Naive thymus-derived CD4-positive, alpha-beta T cell (primary cell): ENCODE measurements at regions not wholly inside any gene's neighbourhood (a gene's known extent, or its start where the extent isn't known, plus 50 kb on each side); places are given as distances from the start of the nearest gene placed in this dataset.

Source experiments
- ATAC-seq: fragments of 150-1000 bp; cut with Tn5 transposase; 2 replicates; pipeline ENCODE4 v1.10.0; 2021; ENCODE audit warnings: mild to moderate bottlenecking, moderate library complexity
- CTCF ChIA-PET: fragments of 350-600 bp; sonication (Branson Sonifier 250); formaldehyde crosslinking; loops from one replicate; lab custom pipeline; 2021; ENCODE audit warnings: antibody characterized with exemption; lab: Charles Lee
- POLR2A ChIA-PET: fragments of 350-600 bp; sonication (Branson Sonifier 250); formaldehyde crosslinking; loops from one replicate; lab custom pipeline; 2021; ENCODE audit warnings: antibody characterized with exemption, inconsistent platforms; lab: Charles Lee
- DNase-seq, 9 donors: peaks; one replicate each; pipeline versions ENCODE4 v3.0.0 to v3.0.0-alpha.2; 2020 to 2022; ENCODE audit warnings: mixed read lengths in 1 of 9
- H3K27ac ChIP-seq: one replicate; pipeline ENCODE4 v1.7.0; 2013; ENCODE audit warnings: mild to moderate bottlenecking, low read depth, low read length, moderate library complexity
- H3K27me3 ChIP-seq, 2 donors: one replicate each; pipeline ENCODE4 v1.7.0; 2013; ENCODE audit warnings: low read length in 2 of 2, mild to moderate bottlenecking in 2 of 2, moderate library complexity in 2 of 2; ENCODE audit not compliant: control insufficient read depth in 2 of 2, insufficient read depth in 2 of 2
- H3K36me3 ChIP-seq, 3 experiments: 1 replicate in 2 of 3; 2 replicates in 1 of 3; pipeline ENCODE4 v1.7.0; 2013; ENCODE audit warnings: low read length in 3 of 3, mild to moderate bottlenecking in 3 of 3, moderate library complexity in 1 of 3; ENCODE audit not compliant: insufficient read depth in 3 of 3, control insufficient read depth in 2 of 3
- H3K4me1 ChIP-seq, 2 donors: one replicate each; pipeline ENCODE4 v1.7.0; 2013; ENCODE audit warnings: low read length in 2 of 2, mild to moderate bottlenecking in 2 of 2, moderate library complexity in 1 of 2; ENCODE audit not compliant: control insufficient read depth in 2 of 2, insufficient read depth in 2 of 2
- H3K4me3 ChIP-seq: 2 replicates; pipeline ENCODE4 v1.7.0; 2013; ENCODE audit warnings: mild to moderate bottlenecking, low read length
- H3K9me3 ChIP-seq, 3 experiments: 1 replicate in 2 of 3; 2 replicates in 1 of 3; pipeline ENCODE4 v1.7.0; 2013; ENCODE audit warnings: low read length in 3 of 3; ENCODE audit not compliant: control insufficient read depth in 2 of 3
- H3K27ac Mint-ChIP-seq, 9 donors: one replicate each; pipeline ENCODE4 v1.8.0; 2020 to 2022; ENCODE audit warnings: mixed read lengths in 9 of 9, mild to moderate bottlenecking in 8 of 9, moderate library complexity in 5 of 9, inconsistent platforms in 2 of 9
- H3K27me3 Mint-ChIP-seq, 5 donors: one replicate each; pipeline ENCODE4 v1.8.0; 2021 to 2022; ENCODE audit warnings: mixed read lengths in 5 of 5, mild to moderate bottlenecking in 1 of 5
- H3K36me3 Mint-ChIP-seq, 5 donors: one replicate each; pipeline ENCODE4 v1.8.0; 2020 to 2022; ENCODE audit warnings: mixed read lengths in 5 of 5, mild to moderate bottlenecking in 3 of 5, inconsistent platforms in 1 of 5
- H3K4me1 Mint-ChIP-seq, 7 donors: one replicate each; pipeline ENCODE4 v1.8.0; 2020 to 2022; ENCODE audit warnings: mixed read lengths in 7 of 7, mild to moderate bottlenecking in 3 of 7, inconsistent platforms in 1 of 7
- H3K4me3 Mint-ChIP-seq, 10 donors: one replicate each; pipeline ENCODE4 v1.8.0; 2020 to 2022; ENCODE audit warnings: mild to moderate bottlenecking in 10 of 10, mixed read lengths in 10 of 10, moderate library complexity in 6 of 10, inconsistent platforms in 2 of 10
- H3K9me3 Mint-ChIP-seq, 11 donors: one replicate each; pipeline ENCODE4 v1.8.0; 2020 to 2022; ENCODE audit warnings: mixed read lengths in 11 of 11, mild to moderate bottlenecking in 4 of 11, inconsistent platforms in 1 of 11, moderate library complexity in 1 of 11
- intact Hi-C, 2 donors: fragments of 100-400 bp; cut with micrococcal nuclease; formaldehyde crosslinking; loops; one replicate each; pipeline ENCODE4 v1.15.1; 2023

DNA sequence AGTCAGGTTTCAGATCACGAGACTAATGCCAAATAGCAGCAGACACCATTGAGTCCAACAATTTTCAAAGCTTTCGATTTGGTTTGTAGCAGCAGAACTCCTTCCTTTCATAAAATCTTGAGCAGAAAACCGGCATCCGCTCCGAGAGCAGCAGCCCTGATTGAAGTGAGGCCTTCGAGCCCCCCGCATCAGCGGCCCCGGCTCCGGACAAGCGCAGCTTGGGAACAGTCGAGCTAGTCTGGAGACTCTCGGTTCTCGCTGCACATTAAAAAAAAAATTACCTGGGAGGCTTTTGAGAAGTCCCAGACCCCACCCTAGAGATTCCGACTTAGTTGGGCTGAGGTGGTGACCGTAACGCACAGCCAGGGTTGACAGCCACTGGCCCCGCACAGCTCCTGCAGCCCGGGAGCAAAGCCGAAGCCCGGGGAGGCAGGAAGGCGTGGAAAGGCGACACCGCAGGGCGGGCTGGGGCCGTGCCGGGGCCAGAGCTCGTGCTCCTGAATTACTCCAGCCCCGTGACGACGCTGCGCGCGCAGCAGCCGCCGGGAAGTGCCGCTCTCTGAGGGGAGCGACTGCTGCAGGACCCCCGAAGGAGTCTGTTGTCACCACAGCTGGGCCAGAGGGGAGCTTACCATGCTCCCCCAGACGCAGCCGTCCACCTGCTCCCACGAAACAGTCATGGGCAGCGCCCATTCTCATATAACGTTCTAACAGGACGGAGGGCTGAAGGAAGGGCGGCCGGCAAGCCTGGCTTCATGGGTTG lies 57.8 kb downstream of the SPATA19 start:
- ChIA-PET CTCF (no interaction called here), POLR2A (no interaction called here)
- Mint-ChIP-seq H3K27me3 (peaks cover 44 to 80% (median 55%) of the 10 kb centered on the region in 5 donors), H3K4me1 (peaks cover 2 to 12% (median 6%) of the 10 kb centered on the region in 7 donors), H3K27ac (no peak overlapping the region), H3K9me3 (peaks cover 0 to 14% (median 5%) of the 10 kb centered on the region in 11 donors), H3K4me3 (peak overlapping the region in 4 of 10 donors; percentile 12 to 70 (median 44)), H3K36me3 (peaks cover 0 to 5% (median 0%) of the 10 kb centered on the region in 5 donors)
- Histone ChIP-seq H3K9me3 (no peaks in the 10 kb centered on the region), H3K27me3 (no peaks in the 10 kb centered on the region), H3K4me1 (no peaks in the 10 kb centered on the region), H3K27ac (no peak overlapping the region), H3K36me3 (no peaks in the 10 kb centered on the region), H3K4me3 (no peak overlapping the region)
- DNase-seq (no peak), ATAC-seq (no peak)
- intact Hi-C loops, result no loop called here

GRCh38 chr11:133785795-133786340 lies 59.4 kb downstream of the SPATA19 start:
- ATAC-seq, result no peak
- peaks cover 0 to 11% (median 0%) of the 10 kb centered on the region in 11 donors for H3K9me3 Mint-ChIP-seq
- H3K4me1 ChIP-seq, result no peaks in the 10 kb centered on the region

DNA sequence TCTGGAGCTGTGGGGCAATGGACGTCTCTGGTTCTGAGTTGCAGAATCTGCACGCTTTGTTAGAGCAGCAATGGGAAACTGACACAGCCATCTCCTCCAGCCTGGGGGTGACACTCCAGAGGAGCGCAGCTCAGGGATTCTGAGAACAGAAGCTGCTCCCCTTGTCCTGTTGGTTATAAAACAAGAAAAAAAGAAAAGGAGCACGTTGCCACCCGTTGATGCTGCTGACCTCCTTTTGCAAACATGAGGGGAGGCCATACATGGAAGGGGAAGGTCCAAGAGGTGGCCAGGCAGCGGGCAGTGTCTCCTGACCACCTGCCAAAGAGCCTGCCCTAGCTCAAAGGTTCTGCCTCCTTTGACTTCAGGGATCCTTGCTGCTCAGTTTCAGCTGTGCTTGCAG lies 61.0 kb downstream of the SPATA19 start:
- Histone ChIP-seq H3K4me3 (no peak overlapping the region), H3K27me3 (no peaks in the 10 kb centered on the region), H3K27ac (no peak overlapping the region), H3K9me3 (no peaks in the 10 kb centered on the region), H3K4me1 (no peaks in the 10 kb centered on the region), H3K36me3 (no peaks in the 10 kb centered on the region)
- Mint-ChIP-seq H3K4me3 (no peak overlapping the region), H3K4me1 (peaks cover 2 to 12% (median 6%) of the 10 kb centered on the region in 7 donors), H3K9me3 (peaks cover 0 to 11% (median 4%) of the 10 kb centered on the region in 11 donors), H3K36me3 (peaks cover 0 to 5% (median 0%) of the 10 kb centered on the region in 5 donors), H3K27ac (no peak overlapping the region), H3K27me3 (peaks cover 35 to 64% (median 51%) of the 10 kb centered on the region in 5 donors)
- DNase-seq (no peak), ATAC-seq (no peak)
- intact Hi-C loops, result no loop called here
- ChIA-PET CTCF (no interaction called here), POLR2A (no interaction called here)

More at GRCh38 chr11:133785795-133786340, 59.4 kb downstream of the SPATA19 start:
- Mint-ChIP-seq H3K27me3 (peaks cover 44 to 73% (median 47%) of the 10 kb centered on the region in 5 donors), H3K36me3 (peaks cover 0 to 5% (median 0%) of the 10 kb centered on the region in 5 donors), H3K27ac (no peak overlapping the region), H3K4me3 (no peak overlapping the region), H3K4me1 (peaks cover 2 to 12% (median 6%) of the 10 kb centered on the region in 7 donors)
- intact Hi-C loops, result no loop called here
- Histone ChIP-seq H3K27me3 (no peaks in the 10 kb centered on the region), H3K27ac (no peak overlapping the region), H3K9me3 (no peaks in the 10 kb centered on the region), H3K4me3 (no peak overlapping the region), H3K36me3 (no peaks in the 10 kb centered on the region)
- POLR2A ChIA-PET, result no interaction called here
- DNase-seq, result no peak
- CTCF ChIA-PET, result no interaction called here

DNA sequence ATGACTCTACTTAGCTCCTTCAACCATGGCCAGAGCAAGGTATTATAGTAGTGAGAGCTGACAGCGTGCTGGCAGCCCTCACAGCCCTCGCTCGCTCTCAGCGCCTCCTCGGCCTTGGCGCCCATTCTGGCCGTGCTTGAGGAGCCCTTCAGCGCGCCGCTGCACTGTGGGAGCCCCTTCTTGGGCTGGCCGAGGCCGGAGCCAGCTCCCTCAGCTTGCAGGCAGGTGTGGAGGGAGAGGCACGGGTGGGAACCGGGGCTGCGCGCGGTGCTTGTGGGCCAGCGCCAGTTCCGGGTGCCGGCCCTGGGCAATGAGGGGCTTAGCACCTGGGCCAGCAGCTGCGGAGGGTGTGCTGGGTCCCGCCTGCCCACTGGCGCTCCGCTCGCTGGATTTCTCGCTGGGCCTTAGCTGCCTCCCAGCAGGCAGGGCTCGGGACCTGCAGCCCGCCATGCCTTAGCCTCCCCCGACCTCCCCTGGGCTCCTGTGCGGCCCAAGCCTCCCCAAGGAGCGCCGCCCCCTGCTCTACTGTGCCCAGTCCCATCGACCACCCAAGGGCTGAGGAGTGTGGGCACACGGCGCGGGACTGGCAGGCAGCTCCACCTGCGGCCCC lies 63.1 kb downstream of the SPATA19 start:
- ATAC-seq (no peak), DNase-seq (no peak)
- intact Hi-C loops, result no loop called here
- H3K9me3 Mint-ChIP-seq, result peaks cover 0 to 23% (median 5%) of the 10 kb centered on the region in 11 donors
- H3K4me1 Mint-ChIP-seq, result peaks cover 0 to 3% (median under 1%) of the 10 kb centered on the region in 7 donors
- H3K4me3 Mint-ChIP-seq, result no peak overlapping the region
- no peak overlapping the region for H3K4me3 ChIP-seq
- no peaks in the 10 kb centered on the region for H3K36me3 Mint-ChIP-seq
- H3K27ac Mint-ChIP-seq, result no peak overlapping the region
- no peak overlapping the region for H3K27ac ChIP-seq
- no peaks in the 10 kb centered on the region for H3K36me3 ChIP-seq
- H3K27me3 Mint-ChIP-seq, result peaks cover 16 to 51% (median 40%) of the 10 kb centered on the region in 5 donors
- no peaks in the 10 kb centered on the region for H3K9me3 ChIP-seq
- H3K4me1 ChIP-seq, result no peaks in the 10 kb centered on the region
- CTCF ChIA-PET, result no interaction called here
- POLR2A ChIA-PET, result no interaction called here
- H3K27me3 ChIP-seq, result no peaks in the 10 kb centered on the region

DNA sequence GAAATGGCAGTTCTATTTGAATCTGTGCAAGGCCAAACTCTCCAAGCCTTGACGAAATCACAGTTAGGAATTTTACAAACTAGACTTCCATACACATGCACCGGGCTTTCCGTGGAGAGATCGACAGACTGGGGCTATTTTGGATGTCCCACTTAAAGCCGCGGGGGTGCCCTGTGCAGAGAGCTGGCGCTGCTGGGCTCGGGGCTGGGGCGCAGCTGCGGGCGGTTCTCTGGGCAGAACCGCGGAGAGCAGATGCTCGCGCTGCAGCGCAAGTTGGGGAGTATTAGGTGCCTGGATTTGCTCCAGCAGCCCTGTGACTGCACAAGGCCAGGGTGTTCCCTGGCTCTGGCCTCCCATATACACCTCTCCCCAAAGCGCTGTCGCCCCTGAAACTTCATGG lies 67.2 kb downstream of the SPATA19 start:
- DNase-seq (no peak), ATAC-seq (no peak)
- Histone ChIP-seq H3K36me3 (no peaks in the 10 kb centered on the region), H3K4me1 (no peaks in the 10 kb centered on the region), H3K27ac (no peak overlapping the region), H3K9me3 (no peaks in the 10 kb centered on the region), H3K27me3 (no peaks in the 10 kb centered on the region), H3K4me3 (no peak overlapping the region)
- Mint-ChIP-seq H3K9me3 (peaks cover 0 to 58% (median 11%) of the 10 kb centered on the region in 11 donors), H3K27me3 (peaks cover 0 to 23% (median 17%) of the 10 kb centered on the region in 5 donors), H3K27ac (no peak overlapping the region), H3K4me3 (no peak overlapping the region), H3K4me1 (no peaks in the 10 kb centered on the region), H3K36me3 (peaks cover 0 to 5% (median 0%) of the 10 kb centered on the region in 5 donors)
- intact Hi-C loops, result no loop called here
- ChIA-PET CTCF (no interaction called here), POLR2A (no interaction called here)

DNA sequence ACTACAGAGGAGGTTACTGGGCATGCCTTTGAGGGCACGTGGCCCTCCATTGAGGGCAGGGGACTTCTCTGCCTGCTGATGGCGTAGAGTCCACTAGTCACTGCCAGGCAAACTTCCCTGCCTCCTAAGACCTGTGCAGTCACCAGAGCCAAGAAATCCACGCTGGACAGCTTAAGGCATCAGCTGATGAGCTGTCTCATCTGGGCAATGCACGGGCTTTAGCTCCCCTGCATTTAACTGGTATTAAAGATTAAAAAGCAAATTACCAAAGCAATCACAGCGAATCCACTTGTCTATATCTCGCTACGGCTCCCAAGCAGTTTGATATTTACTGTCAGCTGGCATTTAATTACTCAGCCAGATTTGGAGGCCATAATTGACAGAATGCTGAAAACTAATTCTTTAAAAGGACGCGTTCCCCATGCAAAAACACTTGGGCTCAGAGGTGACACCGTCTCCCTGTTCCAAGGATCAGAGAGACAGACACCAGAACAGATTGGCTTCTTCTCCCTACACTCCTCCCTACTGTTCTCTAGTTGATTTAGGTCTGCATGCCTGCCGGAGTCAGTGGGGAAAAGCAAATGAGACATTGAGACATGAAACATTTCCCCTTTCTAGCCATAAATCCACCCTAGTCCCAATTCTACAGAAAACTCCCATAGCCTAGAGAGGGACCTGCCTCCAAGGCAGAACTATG lies 68.5 kb downstream of the SPATA19 start:
- POLR2A ChIA-PET, result no interaction called here
- no peak for DNase-seq
- Histone ChIP-seq H3K9me3 (no peaks in the 10 kb centered on the region), H3K36me3 (no peaks in the 10 kb centered on the region), H3K27ac (no peak overlapping the region), H3K27me3 (no peaks in the 10 kb centered on the region), H3K4me3 (no peak overlapping the region), H3K4me1 (no peaks in the 10 kb centered on the region)
- ATAC-seq, result no peak
- Mint-ChIP-seq H3K4me3 (no peak overlapping the region), H3K9me3 (peaks cover 0 to 58% (median 11%) of the 10 kb centered on the region in 11 donors), H3K4me1 (no peaks in the 10 kb centered on the region), H3K36me3 (peaks cover 0 to 5% (median 0%) of the 10 kb centered on the region in 5 donors), H3K27ac (no peak overlapping the region), H3K27me3 (peaks cover 0 to 21% (median 17%) of the 10 kb centered on the region in 5 donors)
- CTCF ChIA-PET, result no interaction called here
- intact Hi-C loops, result no loop called here
